Neural cell (in vitro differentiated cells): ENCODE measurements at regions not wholly inside any gene's neighbourhood (a gene's known extent, or its start where the extent isn't known, plus 50 kb on each side); places are given as distances from the start of the nearest gene placed in this dataset.

Source experiments
- H2AFZ ChIP-seq: fragments of 200-600, 300-800 bp; sonication (generic), shearing (Covaris generic); 2 replicates; pipeline ENCODE4 v1.6.0; 2014; ENCODE audit warnings: low read depth, mild to moderate bottlenecking, antibody characterized with exemption, low read length, moderate library complexity
- H3F3A ChIP-seq: fragments of 200-600 bp; shearing (Covaris generic); 2 replicates; pipeline ENCODE4 v1.6.1; 2016; ENCODE audit warnings: mild to moderate bottlenecking, moderate library complexity, mixed read lengths, antibody characterized with exemption, low read length; ENCODE audit not compliant: insufficient read depth, poor library complexity, severe bottlenecking
- H3K27ac ChIP-seq: fragments of 200-600, 300-800 bp; sonication (generic), shearing (Covaris generic); 2 replicates; pipeline ENCODE4 v1.5.1; 2014; ENCODE audit warnings: mild to moderate bottlenecking, low read length, moderate library complexity
- H3K27me3 ChIP-seq: fragments of 300-800, 200-600 bp; sonication (generic), shearing (Covaris generic); 2 replicates; pipeline ENCODE4 v1.6.0; 2014; ENCODE audit warnings: mild to moderate bottlenecking, low read depth, low read length, moderate library complexity; ENCODE audit not compliant: insufficient read depth
- H3K36me3 ChIP-seq: fragments of 300-800, 200-600 bp; sonication (generic), shearing (Covaris generic); 2 replicates; pipeline ENCODE4 v1.5.1; 2014; ENCODE audit warnings: mild to moderate bottlenecking, antibody characterized with exemption, low read length, moderate library complexity; ENCODE audit not compliant: insufficient read depth
- H3K4me2 ChIP-seq: fragments of 300-800, 200-600 bp; sonication (generic), shearing (Covaris generic); 2 replicates; pipeline ENCODE4 v1.6.0; 2014; ENCODE audit warnings: mild to moderate bottlenecking, low read length
- H3K4me3 ChIP-seq: fragments of 300-800, 200-600 bp; sonication (generic), shearing (Covaris generic); 2 replicates; pipeline ENCODE4 v1.5.1; 2014; ENCODE audit warnings: mild to moderate bottlenecking, low read length, moderate library complexity
- H3K79me2 ChIP-seq: fragments of 200-600 bp; shearing (Covaris generic); replicated peaks from 2 replicates; pipeline ENCODE4 v1.6.0; 2014; ENCODE audit warnings: mild to moderate bottlenecking, low read length, moderate library complexity; ENCODE audit not compliant: insufficient read depth
- H3K9ac ChIP-seq: fragments of 300-800, 200-600 bp; sonication (generic), shearing (Covaris generic); 2 replicates; pipeline ENCODE4 v1.6.1; 2016; ENCODE audit warnings: mild to moderate bottlenecking, low read length, mixed read lengths
- H3K9me2 ChIP-seq: fragments of 200-600 bp; shearing (Covaris generic); 2 replicates; pipeline ENCODE4 v1.6.1; 2016; ENCODE audit warnings: mild to moderate bottlenecking, low read length, mixed read lengths; ENCODE audit not compliant: insufficient read depth
- H3K9me3 ChIP-seq: fragments of 200-600, 300-800 bp; sonication (generic), shearing (Covaris generic); 2 replicates; pipeline ENCODE4 v1.6.1; 2016; ENCODE audit warnings: mild to moderate bottlenecking, mixed run types, low read length, moderate library complexity, mixed read lengths
- H4K20me1 ChIP-seq: fragments of 200-600 bp; shearing (Covaris generic); 2 replicates; pipeline ENCODE4 v1.6.1; 2016; ENCODE audit warnings: mild to moderate bottlenecking, mixed run types; ENCODE audit not compliant: insufficient read depth
- EP300 ChIP-seq: fragments of 450-650 bp; conservative IDR thresholded peaks from 2 replicates; pipeline ENCODE4 v1.6.1; 2014; ENCODE audit warnings: antibody characterized with exemption, mild to moderate bottlenecking, moderate library complexity; ENCODE audit not compliant: poor library complexity, severe bottlenecking
- EZH2 ChIP-seq: fragments of 200-600, 300-800 bp; shearing (Covaris generic), sonication (generic); IDR thresholded peaks from 2 replicates; pipeline ENCODE4 v1.6.1; 2014; ENCODE audit warnings: antibody characterized with exemption, low read length, borderline replicate concordance, mild to moderate bottlenecking; ENCODE audit not compliant: insufficient read depth, poor library complexity, severe bottlenecking
- MXI1 ChIP-seq: fragments of 450-650 bp; conservative IDR thresholded peaks from 2 replicates; pipeline ENCODE4 v1.6.1; 2014; ENCODE audit warnings: antibody characterized with exemption, mild to moderate bottlenecking; ENCODE audit not compliant: poor library complexity, severe bottlenecking
- POLR2AphosphoS5 ChIP-seq: IDR thresholded peaks from 2 replicates; pipeline ENCODE4 v1.6.1; 2012
- RAD21 ChIP-seq: fragments of 450-650 bp; conservative IDR thresholded peaks from 2 replicates; pipeline ENCODE4 v1.6.1; 2014; ENCODE audit warnings: antibody characterized with exemption, mild to moderate bottlenecking, moderate library complexity
- SMC3 ChIP-seq: fragments of 450-650 bp; conservative IDR thresholded peaks from 2 replicates; pipeline ENCODE4 v1.6.1; 2014; ENCODE audit warnings: antibody characterized with exemption, mild to moderate bottlenecking, moderate library complexity; ENCODE audit not compliant: poor library complexity
- TAF1 ChIP-seq: IDR thresholded peaks from 2 replicates; pipeline ENCODE4 v1.6.1; 2012; ENCODE audit warnings: low read depth
- TF ChIP-seq, protein P1 (sequence below): IDR thresholded peaks from 2 replicates; pipeline ENCODE4 v1.6.1; 2012; ENCODE audit warnings: borderline replicate concordance
- TF ChIP-seq, protein P2 (sequence below): fragments of 450-650 bp; IDR thresholded peaks from 2 replicates; pipeline ENCODE4 v1.5.1; 2014; ENCODE audit warnings: antibody characterized with exemption, mild to moderate bottlenecking, moderate library complexity; ENCODE audit not compliant: poor library complexity, severe bottlenecking

DNA sequence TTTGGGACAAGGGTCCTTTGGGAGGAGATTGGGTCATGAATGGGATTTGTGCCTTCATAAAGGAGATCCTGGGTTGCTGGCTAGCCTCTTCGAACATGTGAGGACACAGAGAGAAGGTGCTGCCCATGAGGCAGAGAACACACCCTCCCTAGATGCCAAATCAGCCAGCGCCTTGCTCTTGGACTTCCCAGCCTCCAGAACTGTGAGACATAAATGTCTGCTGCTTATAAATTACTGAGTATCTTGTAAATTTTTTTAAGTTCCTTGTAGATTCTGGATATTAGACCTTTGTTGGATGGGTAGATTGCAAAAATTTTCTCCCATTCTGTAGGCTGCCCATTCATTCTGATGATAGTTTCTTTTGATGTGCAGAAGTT lies 297.5 kb upstream of the FOXQ1 start:
- H3F3A ChIP-seq: no peaks in the 10 kb centered on the region
- H3K36me3 ChIP-seq: no peaks in the 10 kb centered on the region
- H3K27ac ChIP-seq: no peak overlapping the region
- no peaks in the 10 kb centered on the region for H3K9me2 ChIP-seq
- H3K27me3 ChIP-seq: no peaks in the 10 kb centered on the region
- H4K20me1 ChIP-seq: no peaks in the 10 kb centered on the region
- H3K4me3 ChIP-seq: no peak overlapping the region
- H3K4me2 ChIP-seq: no peak overlapping the region
- no peak overlapping the region for H2AFZ ChIP-seq
- no peak overlapping the region for H3K9ac ChIP-seq
- H3K9me3 ChIP-seq: no peaks in the 10 kb centered on the region
- H3K79me2 ChIP-seq: no peaks in the 10 kb centered on the region
- TF ChIP-seq SMC3: no peak
- TF ChIP-seq, protein P1, sequence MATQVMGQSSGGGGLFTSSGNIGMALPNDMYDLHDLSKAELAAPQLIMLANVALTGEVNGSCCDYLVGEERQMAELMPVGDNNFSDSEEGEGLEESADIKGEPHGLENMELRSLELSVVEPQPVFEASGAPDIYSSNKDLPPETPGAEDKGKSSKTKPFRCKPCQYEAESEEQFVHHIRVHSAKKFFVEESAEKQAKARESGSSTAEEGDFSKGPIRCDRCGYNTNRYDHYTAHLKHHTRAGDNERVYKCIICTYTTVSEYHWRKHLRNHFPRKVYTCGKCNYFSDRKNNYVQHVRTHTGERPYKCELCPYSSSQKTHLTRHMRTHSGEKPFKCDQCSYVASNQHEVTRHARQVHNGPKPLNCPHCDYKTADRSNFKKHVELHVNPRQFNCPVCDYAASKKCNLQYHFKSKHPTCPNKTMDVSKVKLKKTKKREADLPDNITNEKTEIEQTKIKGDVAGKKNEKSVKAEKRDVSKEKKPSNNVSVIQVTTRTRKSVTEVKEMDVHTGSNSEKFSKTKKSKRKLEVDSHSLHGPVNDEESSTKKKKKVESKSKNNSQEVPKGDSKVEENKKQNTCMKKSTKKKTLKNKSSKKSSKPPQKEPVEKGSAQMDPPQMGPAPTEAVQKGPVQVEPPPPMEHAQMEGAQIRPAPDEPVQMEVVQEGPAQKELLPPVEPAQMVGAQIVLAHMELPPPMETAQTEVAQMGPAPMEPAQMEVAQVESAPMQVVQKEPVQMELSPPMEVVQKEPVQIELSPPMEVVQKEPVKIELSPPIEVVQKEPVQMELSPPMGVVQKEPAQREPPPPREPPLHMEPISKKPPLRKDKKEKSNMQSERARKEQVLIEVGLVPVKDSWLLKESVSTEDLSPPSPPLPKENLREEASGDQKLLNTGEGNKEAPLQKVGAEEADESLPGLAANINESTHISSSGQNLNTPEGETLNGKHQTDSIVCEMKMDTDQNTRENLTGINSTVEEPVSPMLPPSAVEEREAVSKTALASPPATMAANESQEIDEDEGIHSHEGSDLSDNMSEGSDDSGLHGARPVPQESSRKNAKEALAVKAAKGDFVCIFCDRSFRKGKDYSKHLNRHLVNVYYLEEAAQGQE: no peak
- TF ChIP-seq RAD21: no peak
- TF ChIP-seq EP300: no peak
- TF ChIP-seq, protein P2, sequence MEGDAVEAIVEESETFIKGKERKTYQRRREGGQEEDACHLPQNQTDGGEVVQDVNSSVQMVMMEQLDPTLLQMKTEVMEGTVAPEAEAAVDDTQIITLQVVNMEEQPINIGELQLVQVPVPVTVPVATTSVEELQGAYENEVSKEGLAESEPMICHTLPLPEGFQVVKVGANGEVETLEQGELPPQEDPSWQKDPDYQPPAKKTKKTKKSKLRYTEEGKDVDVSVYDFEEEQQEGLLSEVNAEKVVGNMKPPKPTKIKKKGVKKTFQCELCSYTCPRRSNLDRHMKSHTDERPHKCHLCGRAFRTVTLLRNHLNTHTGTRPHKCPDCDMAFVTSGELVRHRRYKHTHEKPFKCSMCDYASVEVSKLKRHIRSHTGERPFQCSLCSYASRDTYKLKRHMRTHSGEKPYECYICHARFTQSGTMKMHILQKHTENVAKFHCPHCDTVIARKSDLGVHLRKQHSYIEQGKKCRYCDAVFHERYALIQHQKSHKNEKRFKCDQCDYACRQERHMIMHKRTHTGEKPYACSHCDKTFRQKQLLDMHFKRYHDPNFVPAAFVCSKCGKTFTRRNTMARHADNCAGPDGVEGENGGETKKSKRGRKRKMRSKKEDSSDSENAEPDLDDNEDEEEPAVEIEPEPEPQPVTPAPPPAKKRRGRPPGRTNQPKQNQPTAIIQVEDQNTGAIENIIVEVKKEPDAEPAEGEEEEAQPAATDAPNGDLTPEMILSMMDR: no peak
- TF ChIP-seq POLR2AphosphoS5: no peak
- no peak for TF ChIP-seq TAF1
- TF ChIP-seq EZH2: no peak
- TF ChIP-seq MXI1: no peak

DNA sequence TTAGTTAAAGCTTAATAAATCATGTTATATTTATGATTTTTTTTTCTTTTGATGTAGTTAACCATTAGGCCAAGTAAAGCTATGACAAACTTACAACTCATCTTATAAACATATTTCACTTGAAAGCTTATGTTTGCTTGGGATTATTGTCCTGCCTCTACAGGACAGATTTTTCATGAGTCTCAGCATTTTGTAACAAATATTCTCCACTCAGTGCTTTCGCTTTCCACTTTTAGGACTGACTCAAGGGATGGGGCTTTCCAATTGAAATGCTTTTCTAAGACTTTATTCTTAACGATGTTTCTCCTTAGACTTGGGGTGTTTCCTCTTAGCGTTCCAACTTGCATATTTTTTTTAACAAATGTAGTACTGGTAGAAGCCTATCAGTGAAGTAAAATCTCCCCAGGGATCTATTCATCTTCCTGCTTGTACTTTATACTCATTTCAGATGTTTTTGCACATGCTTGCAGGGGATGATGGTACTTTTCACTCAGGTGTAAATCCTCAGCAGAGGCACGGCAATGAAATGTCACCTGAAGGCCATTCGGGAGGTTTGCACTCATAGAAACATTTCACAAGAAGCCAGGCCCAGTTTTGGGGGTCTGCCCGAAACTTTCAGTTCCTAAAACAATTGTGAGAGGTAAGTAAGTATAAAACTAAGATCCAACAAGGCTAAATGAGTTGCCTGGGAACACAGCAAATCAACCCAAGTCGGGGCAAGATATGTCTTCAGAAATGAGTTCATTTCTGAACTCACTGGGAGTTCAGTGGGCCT lies 298.1 kb upstream of the FOXQ1 start:
- Histone ChIP-seq H3K9me2 (no peaks in the 10 kb centered on the region), H3K4me3 (no peak overlapping the region), H3K79me2 (no peaks in the 10 kb centered on the region), H3K27me3 (no peaks in the 10 kb centered on the region), H3K9me3 (no peaks in the 10 kb centered on the region), H3K4me2 (no peak overlapping the region), H3F3A (no peaks in the 10 kb centered on the region), H4K20me1 (no peaks in the 10 kb centered on the region), H3K36me3 (no peaks in the 10 kb centered on the region), H2AFZ (no peak overlapping the region), H3K9ac (no peak overlapping the region), H3K27ac (no peak overlapping the region)
- TF ChIP-seq EP300 (no peak), SMC3 (no peak), TAF1 (no peak), EZH2 (no peak), RAD21 (no peak), MXI1 (no peak), POLR2AphosphoS5 (no peak)
- TF ChIP-seq, protein P2: no peak
- TF ChIP-seq, protein P1: no peak
